GM23248 (cell line): ENCODE measurements at regions not wholly inside any gene's neighbourhood (a gene's known extent, or its start where the extent isn't known, plus 50 kb on each side); places are given as distances from the start of the nearest gene placed in this dataset.
A peak's percentile ranks its signal among the peaks of the same experiment; 100 is the strongest.

Experiments
- DNase-seq: peaks from one replicate; pipeline ENCODE4 v3.0.0-alpha.2; 2015
- H2AFZ ChIP-seq: fragments of 200-600 bp; sonication (generic); 2 replicates; pipeline ENCODE4 v1.6.1; 2016; ENCODE audit warnings: antibody characterized with exemption
- H3F3A ChIP-seq: fragments of 200-600 bp; sonication (generic); 2 replicates; pipeline ENCODE4 v1.6.1; 2016; ENCODE audit warnings: mild to moderate bottlenecking, antibody characterized with exemption, mixed run types; ENCODE audit not compliant: insufficient read depth
- H3K27ac ChIP-seq: fragments of 200-600 bp; sonication (generic); 2 replicates; pipeline ENCODE4 v1.5.1; 2016; ENCODE audit warnings: mild to moderate bottlenecking
- H3K27me3 ChIP-seq: fragments of 200-600 bp; sonication (generic); replicated peaks from 2 replicates; pipeline ENCODE4 v1.6.1; 2016; ENCODE audit warnings: mild to moderate bottlenecking; ENCODE audit not compliant: insufficient read depth
- H3K36me3 ChIP-seq: fragments of 200-600 bp; sonication (generic); 2 replicates; pipeline ENCODE4 v1.6.1; 2016; ENCODE audit warnings: low read depth, mild to moderate bottlenecking
- H3K4me1 ChIP-seq: fragments of 200-600 bp; sonication (generic); 2 replicates; pipeline ENCODE4 v1.6.1; 2016; ENCODE audit warnings: mild to moderate bottlenecking; ENCODE audit not compliant: insufficient read depth
- H3K4me2 ChIP-seq: fragments of 200-600 bp; sonication (generic); one replicate; pipeline ENCODE4 v1.6.1; 2016; ENCODE audit warnings: mild to moderate bottlenecking; ENCODE audit not compliant: unreplicated experiment
- H3K4me3 ChIP-seq: fragments of 200-600 bp; sonication (generic); 2 replicates; pipeline ENCODE4 v1.5.1; 2016; ENCODE audit warnings: mild to moderate bottlenecking
- H3K79me2 ChIP-seq: fragments of 200-600 bp; sonication (generic); 2 replicates; pipeline ENCODE4 v1.6.1; 2016; ENCODE audit warnings: mild to moderate bottlenecking; ENCODE audit not compliant: insufficient read depth
- H3K9ac ChIP-seq: fragments of 200-600 bp; sonication (generic); 2 replicates; pipeline ENCODE4 v1.6.1; 2016; ENCODE audit warnings: mild to moderate bottlenecking
- H3K9me2 ChIP-seq: fragments of 200-600 bp; sonication (generic); 2 replicates; pipeline ENCODE4 v1.6.1; 2016; ENCODE audit warnings: mixed run types, mild to moderate bottlenecking, moderate library complexity; ENCODE audit not compliant: insufficient read depth
- H3K9me3 ChIP-seq: fragments of 200-600 bp; sonication (generic); one replicate; pipeline ENCODE4 v1.6.1; 2017; ENCODE audit warnings: low read depth
- H4K20me1 ChIP-seq: fragments of 200-600 bp; sonication (generic); 2 replicates; pipeline ENCODE4 v1.6.0; 2016; ENCODE audit not compliant: insufficient read depth
- EZH2 ChIP-seq: fragments of 200-600 bp; sonication (generic); IDR thresholded peaks from 2 replicates; pipeline ENCODE4 v1.6.1; 2018; ENCODE audit warnings: antibody characterized with exemption, mild to moderate bottlenecking; ENCODE audit not compliant: insufficient read depth, poor library complexity, severe bottlenecking
- EZH2phosphoT487 ChIP-seq: fragments of 200-600 bp; sonication (generic); IDR thresholded peaks from 2 replicates; pipeline ENCODE4 v1.6.1; 2018; ENCODE audit warnings: antibody characterized with exemption, moderate library complexity, mild to moderate bottlenecking, low read depth; ENCODE audit not compliant: insufficient read depth
- WGBS, 2 experiments: methylation state at CpG; one replicate each; pipeline ENCODE4 v1.1.6; 2015 to 2017; ENCODE audit warnings: low lambda C conversion rate in 2 of 2, low coverage in 1 of 2; ENCODE audit errors: missing lambda C conversion rate in 2 of 2; 5-methylcytosine and 5-hydroxymethylcytosine counted together
- in situ Hi-C: fragments of 300-500 bp; cut with MboI; formaldehyde crosslinking; loops from 2 replicates; pipeline ENCODE4 v1.15.0; 2020

DNA sequence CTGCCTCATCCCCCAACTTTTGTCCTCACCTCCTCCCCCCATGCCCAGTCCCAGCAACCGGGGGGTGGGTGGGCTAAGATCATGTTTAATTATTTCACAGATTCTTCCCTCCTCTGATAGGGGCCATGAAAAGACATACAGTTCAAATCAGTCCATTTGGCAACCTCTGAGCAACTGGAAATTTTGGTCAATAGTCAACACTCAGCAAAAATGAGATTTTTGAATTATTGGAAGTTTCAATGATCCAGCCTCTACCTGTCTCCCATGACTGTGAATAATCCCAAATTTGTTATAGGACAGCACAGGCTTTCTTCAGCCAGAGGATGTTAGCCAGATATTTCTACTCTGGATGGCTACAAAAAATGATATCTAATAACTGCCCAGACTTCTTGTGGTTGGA, 549.9 kb downstream of the TNS1 start:
- Histone ChIP-seq H3K27me3 (no peaks in the 10 kb centered on the region), H3K9me3 (no peaks in the 10 kb centered on the region), H3K79me2 (no peaks in the 10 kb centered on the region), H3K4me3 (no peak overlapping the region), H4K20me1 (no peaks in the 10 kb centered on the region), H3K4me1 (peaks cover 6% of the 10 kb centered on the region; the same call in 1 of the 2 replicates), H3K36me3 (no peaks in the 10 kb centered on the region), H3F3A (no peaks in the 10 kb centered on the region), H3K27ac (no peak overlapping the region), H3K4me2 (no peak overlapping the region), H3K9me2 (no peaks in the 10 kb centered on the region), H3K9ac (no peak overlapping the region), H2AFZ (no peak overlapping the region)
- no peak for DNase-seq
- TF ChIP-seq EZH2 (no peak), EZH2phosphoT487 (no peak)
- 67 to 86% methylated on average over 1 of the region's 1 CpG for WGBS, 2 experiments
- in situ Hi-C loops = no loop called here

DNA sequence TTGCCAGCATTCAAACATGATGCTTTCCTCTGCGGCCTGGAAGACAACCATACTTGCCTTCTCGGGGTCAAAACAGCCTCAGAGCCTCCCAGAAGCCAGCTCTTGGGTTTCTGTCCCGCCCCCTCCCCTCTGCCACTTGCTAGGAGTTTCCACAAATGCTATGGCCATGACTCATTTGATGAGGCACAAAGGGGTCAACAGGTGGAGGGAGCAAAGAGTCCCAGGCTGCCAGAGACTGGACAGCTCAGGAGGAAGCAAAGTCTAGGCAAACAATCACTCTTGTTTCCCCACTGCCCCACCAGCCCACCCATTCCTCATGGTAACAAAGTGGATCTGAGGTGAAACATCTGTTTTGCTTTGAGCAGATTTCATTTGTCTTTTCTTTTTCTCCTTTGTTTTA, 551.1 kb downstream of the TNS1 start:
- H3F3A ChIP-seq = no peaks in the 10 kb centered on the region
- H3K4me1 ChIP-seq = peaks cover 6% of the 10 kb centered on the region; the same call in 1 of the 2 replicates
- H3K9ac ChIP-seq = no peak overlapping the region
- no peak overlapping the region for H3K4me3 ChIP-seq
- no peak overlapping the region for H2AFZ ChIP-seq
- H3K4me2 ChIP-seq = no peak overlapping the region
- in situ Hi-C loops = no loop called here
- WGBS, 2 experiments = 77 to 91% methylated on average over 3 of the region's 3 CpGs
- H3K27me3 ChIP-seq = no peaks in the 10 kb centered on the region
- no peaks in the 10 kb centered on the region for H3K79me2 ChIP-seq
- H3K36me3 ChIP-seq = no peaks in the 10 kb centered on the region
- no peaks in the 10 kb centered on the region for H3K9me2 ChIP-seq
- H4K20me1 ChIP-seq = no peaks in the 10 kb centered on the region
- no peaks in the 10 kb centered on the region for H3K9me3 ChIP-seq
- H3K27ac ChIP-seq = no peak overlapping the region
- no peak for TF ChIP-seq EZH2phosphoT487
- no peak for TF ChIP-seq EZH2
- DNase-seq = peak; percentile 47

DNA sequence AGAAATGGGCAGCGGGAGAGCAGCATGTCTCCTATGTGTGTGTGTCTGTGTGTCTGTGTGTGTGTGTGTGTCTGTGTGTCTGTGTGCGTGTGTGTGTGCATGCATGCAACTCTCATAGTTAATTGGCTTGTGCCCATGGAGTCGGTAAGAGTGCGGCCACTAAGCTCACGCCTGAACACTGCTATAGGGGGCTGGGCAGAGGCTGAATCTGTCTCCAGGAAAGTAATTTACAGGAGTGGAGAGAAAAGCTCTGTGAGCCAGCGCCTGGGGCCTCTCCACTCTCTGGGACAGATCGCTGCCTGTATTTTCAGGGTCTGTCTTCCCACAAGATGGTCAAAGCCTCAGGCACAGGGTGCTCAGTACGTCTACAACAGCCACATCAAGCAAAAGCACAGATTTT, 553.4 kb downstream of the TNS1 start:
- no peak overlapping the region for H3K27ac ChIP-seq
- WGBS, 2 experiments = 91% methylated on average over 8 of the region's 8 CpGs
- H3K79me2 ChIP-seq = no peaks in the 10 kb centered on the region
- no peak overlapping the region for H3K9ac ChIP-seq
- no peaks in the 10 kb centered on the region for H3K36me3 ChIP-seq
- H3K4me1 ChIP-seq = peaks cover 6% of the 10 kb centered on the region; the same call in 1 of the 2 replicates
- TF ChIP-seq EZH2 (no peak), EZH2phosphoT487 (no peak)
- H4K20me1 ChIP-seq = no peaks in the 10 kb centered on the region
- H3K9me3 ChIP-seq = no peaks in the 10 kb centered on the region
- no peaks in the 10 kb centered on the region for H3K27me3 ChIP-seq
- no peaks in the 10 kb centered on the region for H3K9me2 ChIP-seq
- H3F3A ChIP-seq = no peaks in the 10 kb centered on the region
- H3K4me3 ChIP-seq = no peak overlapping the region
- H3K4me2 ChIP-seq = no peak overlapping the region
- in situ Hi-C loops = no loop called here
- DNase-seq = no peak
- H2AFZ ChIP-seq = no peak overlapping the region

DNA sequence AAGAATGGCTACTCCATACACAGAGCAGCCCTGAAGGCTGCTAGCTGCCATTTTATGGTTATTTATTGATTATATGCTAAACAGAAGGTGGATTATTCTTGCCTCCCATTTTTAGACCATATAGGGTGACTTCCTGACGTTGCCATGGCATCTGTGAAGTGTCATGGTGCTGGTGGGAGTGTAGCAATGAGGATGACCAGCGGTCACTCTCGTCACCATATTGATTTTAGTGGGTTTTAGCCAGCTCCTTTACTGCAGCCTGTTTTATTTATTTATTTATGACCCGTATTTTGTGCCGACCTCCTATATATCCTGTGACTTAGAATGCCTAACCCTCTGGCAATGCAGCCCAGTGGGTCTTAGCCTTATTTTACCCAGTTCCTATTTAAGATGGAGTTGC, 553.9 kb downstream of the TNS1 start:
- in situ Hi-C loops = no loop called here
- peaks cover 6% of the 10 kb centered on the region; the same call in 1 of the 2 replicates for H3K4me1 ChIP-seq
- 87 to 89% methylated on average over 5 of the region's 5 CpGs for whole genome bisulfite sequencing, 2 experiments

DNA sequence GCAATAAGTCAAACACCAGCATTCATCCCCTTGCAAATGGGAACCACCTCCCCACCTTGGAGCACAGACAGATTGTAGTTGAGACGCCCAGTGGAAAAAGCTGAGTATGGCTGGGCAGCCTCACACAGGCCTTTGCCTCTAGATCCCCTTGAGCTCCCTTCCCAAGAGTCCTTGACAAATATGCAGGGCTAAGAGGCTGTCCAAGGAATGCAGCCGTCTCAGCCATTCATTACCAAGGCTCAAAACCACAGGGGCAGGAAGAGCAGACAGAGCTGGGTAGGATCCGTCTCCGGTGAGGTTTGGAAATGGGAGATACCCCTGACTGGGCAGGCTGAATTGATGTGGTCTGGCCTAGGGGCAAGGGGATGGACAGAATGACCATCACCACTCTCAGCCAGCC, 557.1 kb downstream of the TNS1 start:
- no peaks in the 10 kb centered on the region for H3K4me1 ChIP-seq
- WGBS, 2 experiments = 33 to 38% methylated on average over 4 of the region's 4 CpGs
- no peaks in the 10 kb centered on the region for H3F3A ChIP-seq
- TF ChIP-seq EZH2phosphoT487 (no peak), EZH2 (no peak)
- DNase-seq = no peak
- no peaks in the 10 kb centered on the region for H3K9me2 ChIP-seq
- H3K4me3 ChIP-seq = no peak overlapping the region
- no peak overlapping the region for H3K27ac ChIP-seq
- no peak overlapping the region for H3K4me2 ChIP-seq
- no peaks in the 10 kb centered on the region for H4K20me1 ChIP-seq
- no peak overlapping the region for H3K9ac ChIP-seq
- H2AFZ ChIP-seq = no peak overlapping the region
- no peaks in the 10 kb centered on the region for H3K9me3 ChIP-seq
- no peaks in the 10 kb centered on the region for H3K79me2 ChIP-seq
- no peaks in the 10 kb centered on the region for H3K36me3 ChIP-seq
- in situ Hi-C loops = no loop called here
- H3K27me3 ChIP-seq = no peaks in the 10 kb centered on the region

More for the DNA sequence above, 553.9 kb downstream of the TNS1 start:
- Histone ChIP-seq H3K4me3 (no peak overlapping the region), H3K27ac (no peak overlapping the region), H3K79me2 (no peaks in the 10 kb centered on the region), H2AFZ (no peak overlapping the region), H3F3A (no peaks in the 10 kb centered on the region), H3K9me2 (no peaks in the 10 kb centered on the region), H3K9me3 (no peaks in the 10 kb centered on the region), H3K9ac (no peak overlapping the region), H3K36me3 (no peaks in the 10 kb centered on the region), H3K27me3 (no peaks in the 10 kb centered on the region), H3K4me2 (no peak overlapping the region), H4K20me1 (no peaks in the 10 kb centered on the region)
- TF ChIP-seq EZH2phosphoT487 (no peak), EZH2 (no peak)
- no peak for DNase-seq
